ENCODE measurements at regions not wholly inside any gene's neighbourhood (a gene's known extent, or its start where the extent isn't known, plus 50 kb on each side); places are given as distances from the start of the nearest gene placed in this dataset.

- H3K9ac ChIP-seq (ENCODE audit: low read length) = no peak overlapping the region
- no peak for TF ChIP-seq CTCF (IDR thresholded peaks at IDR 0.05; ENCODE audit: insufficient read depth, low read length, poor library complexity, severe bottlenecking)
- no peak overlapping the region for H2AFZ ChIP-seq (ENCODE audit: low read depth, low read length, severe bottlenecking)
- H3K79me2 ChIP-seq (ENCODE audit: insufficient read depth, low read length) = no peaks in the 10 kb centered on the region
- H3K9me3 ChIP-seq (ENCODE audit: insufficient read depth, low read length) = no peaks in the 10 kb centered on the region
- H3K27ac ChIP-seq (ENCODE audit: low read depth, low read length) = no peak overlapping the region
- H3K9me2 ChIP-seq (replicated peaks; ENCODE audit: insufficient read depth, low read length) = no peaks in the 10 kb centered on the region
- no peaks in the 10 kb centered on the region for H3K36me3 ChIP-seq (ENCODE audit: low read length)
- no peaks in the 10 kb centered on the region for H4K20me1 ChIP-seq (ENCODE audit: low read depth, low read length)
- H3F3A ChIP-seq (ENCODE audit: insufficient read depth) = no peaks in the 10 kb centered on the region
- no peak overlapping the region for H3K4me2 ChIP-seq (ENCODE audit: low read depth, low read length, poor library complexity, severe bottlenecking)
- H3K27me3 ChIP-seq (ENCODE audit: low read length) = no peaks in the 10 kb centered on the region
- H3K4me3 ChIP-seq (ENCODE audit: insufficient read depth, low read length, poor library complexity, severe bottlenecking) = no peak overlapping the region
These were observed 549.5 kb upstream of the GOLIM4 start for GRCh38 chr3:168645180-168645579.

DNA sequence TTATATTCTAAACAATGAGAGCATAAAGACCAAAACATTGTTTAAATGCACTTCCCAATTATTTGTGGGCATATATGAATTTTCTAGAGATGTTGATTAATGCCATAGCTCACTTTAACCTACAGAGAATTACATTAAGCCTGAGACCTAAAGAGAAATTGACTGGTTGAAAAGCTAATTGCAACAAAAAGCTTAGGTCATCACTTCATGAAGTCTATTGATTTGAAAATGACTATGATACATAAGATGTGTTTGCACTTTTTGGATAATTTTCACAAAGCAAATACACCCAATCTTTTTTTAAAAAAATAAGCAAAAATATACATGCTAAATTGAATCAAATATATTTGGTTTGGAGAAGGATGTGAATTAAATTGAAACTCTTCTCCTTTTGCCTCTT, 532.8 kb upstream of the GOLIM4 start:
- no peak overlapping the region for H3K4me3 ChIP-seq (ENCODE audit: insufficient read depth, low read length, poor library complexity, severe bottlenecking)
- no peaks in the 10 kb centered on the region for H3F3A ChIP-seq (ENCODE audit: insufficient read depth)
- no peaks in the 10 kb centered on the region for H3K27me3 ChIP-seq (ENCODE audit: low read length)
- H3K9me2 ChIP-seq (replicated peaks; ENCODE audit: insufficient read depth, low read length) = no peaks in the 10 kb centered on the region
- H4K20me1 ChIP-seq (ENCODE audit: low read depth, low read length) = no peaks in the 10 kb centered on the region
- H3K9me3 ChIP-seq (ENCODE audit: insufficient read depth, low read length) = no peaks in the 10 kb centered on the region
- no peaks in the 10 kb centered on the region for H3K36me3 ChIP-seq (ENCODE audit: low read length)
- TF ChIP-seq CTCF (IDR thresholded peaks at IDR 0.05; ENCODE audit: insufficient read depth, low read length, poor library complexity, severe bottlenecking) (no peak), EZH2phosphoT487 (conservative IDR thresholded peaks at IDR 0.05; ENCODE audit: low read length) (no peak)
- H3K27ac ChIP-seq (ENCODE audit: low read depth, low read length) = no peak overlapping the region
- no peak overlapping the region for H3K4me2 ChIP-seq (ENCODE audit: low read depth, low read length, poor library complexity, severe bottlenecking)
- no peak overlapping the region for H2AFZ ChIP-seq (ENCODE audit: low read depth, low read length, severe bottlenecking)
- no peak overlapping the region for H3K9ac ChIP-seq (ENCODE audit: low read length)
- no peaks in the 10 kb centered on the region for H3K79me2 ChIP-seq (ENCODE audit: insufficient read depth, low read length)

DNA sequence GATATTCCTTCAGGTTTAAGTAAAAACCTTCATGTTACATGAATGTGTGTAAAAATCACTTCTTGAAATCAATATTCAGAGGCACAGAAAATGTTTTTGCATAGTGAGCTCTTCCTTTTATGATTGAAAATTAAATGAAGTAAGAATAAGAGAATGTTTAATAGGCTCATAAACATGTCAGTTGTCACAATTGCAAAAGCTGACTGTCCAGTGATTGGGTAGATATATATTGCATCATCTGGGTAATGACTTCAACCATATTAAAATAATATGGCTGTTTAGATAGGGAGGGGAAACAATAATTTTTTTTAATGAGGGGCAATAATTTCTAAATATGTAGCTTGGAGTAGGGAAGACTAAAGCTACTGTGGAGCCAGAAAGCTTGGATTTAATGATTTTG, 529.8 kb upstream of the GOLIM4 start:
- Histone ChIP-seq H3F3A (ENCODE audit: insufficient read depth) (no peaks in the 10 kb centered on the region), H2AFZ (ENCODE audit: low read depth, low read length, severe bottlenecking) (no peak overlapping the region), H3K9me3 (ENCODE audit: insufficient read depth, low read length) (no peaks in the 10 kb centered on the region), H3K27me3 (ENCODE audit: low read length) (no peaks in the 10 kb centered on the region), H3K4me3 (ENCODE audit: insufficient read depth, low read length, poor library complexity, severe bottlenecking) (no peak overlapping the region), H3K9me2 (replicated peaks; ENCODE audit: insufficient read depth, low read length) (no peaks in the 10 kb centered on the region), H4K20me1 (ENCODE audit: low read depth, low read length) (no peaks in the 10 kb centered on the region), H3K4me2 (ENCODE audit: low read depth, low read length, poor library complexity, severe bottlenecking) (no peak overlapping the region), H3K27ac (ENCODE audit: low read depth, low read length) (no peak overlapping the region), H3K79me2 (ENCODE audit: insufficient read depth, low read length) (no peaks in the 10 kb centered on the region), H3K9ac (ENCODE audit: low read length) (no peak overlapping the region), H3K36me3 (ENCODE audit: low read length) (no peaks in the 10 kb centered on the region)
- TF ChIP-seq EZH2phosphoT487 (conservative IDR thresholded peaks at IDR 0.05; ENCODE audit: low read length) (no peak), CTCF (IDR thresholded peaks at IDR 0.05; ENCODE audit: insufficient read depth, low read length, poor library complexity, severe bottlenecking) (no peak)
